HG03135 (cell line): ENCODE measurements at regions not wholly inside any gene's neighbourhood (a gene's known extent, or its start where the extent isn't known, plus 50 kb on each side); places are given as distances from the start of the nearest gene placed in this dataset.
"Not testable (repeated sequence)": the region's sequence is repeated elsewhere in the genome, so short reads cannot be mapped to it uniquely, and the experiment has no call there.

ENCODE experiments used
- ATAC-seq: cut with Tn5 transposase; IDR thresholded peaks from one replicate; pipeline ENCODE4 v1.9.1; 2021; ENCODE audit warnings: mild to moderate bottlenecking, moderate library complexity; ENCODE audit not compliant: unreplicated experiment

- ATAC-seq = peak; percentile 97
These were observed 60.8 kb upstream of the CCDC179 start for GRCh38 chr11:22920939-22921565.

- ATAC-seq = no peak
These were observed 62.4 kb upstream of the CCDC179 start for GRCh38 chr11:22922672-22923071.

GRCh38 chr11:22923561-22923960 lies 63.3 kb upstream of the CCDC179 start:
- no peak for ATAC-seq

- ATAC-seq = no peak
These were observed 66.1 kb upstream of the CCDC179 start for GRCh38 chr11:22926341-22926740.

- no peak for ATAC-seq
These were observed 67.5 kb upstream of the CCDC179 start for GRCh38 chr11:22927793-22928192.

GRCh38 chr11:22928207-22928917 lies 68.1 kb upstream of the CCDC179 start:
- no peak for ATAC-seq

- ATAC-seq = peak; percentile 99
These were observed 70.7 kb upstream of the CCDC179 start for GRCh38 chr11:22930816-22931594.

GRCh38 chr11:22938691-22939090 lies 78.4 kb upstream of the CCDC179 start:
- ATAC-seq = no peak

GRCh38 chr11:22941544-22941943 lies 81.3 kb upstream of the CCDC179 start:
- ATAC-seq = not testable (repeated sequence)

GRCh38 chr11:22957786-22958185 lies 97.5 kb upstream of the CCDC179 start:
- ATAC-seq = no peak

GRCh38 chr11:22974251-22974650 lies 114.0 kb upstream of the CCDC179 start:
- no peak for ATAC-seq

- no peak for ATAC-seq
These were observed 115.9 kb upstream of the CCDC179 start for GRCh38 chr11:22976146-22976545.

GRCh38 chr11:22982903-22983302 lies 122.6 kb upstream of the CCDC179 start:
- ATAC-seq = no peak

GRCh38 chr11:22984045-22984444 lies 123.8 kb upstream of the CCDC179 start:
- ATAC-seq = no peak

- ATAC-seq = no peak
These were observed 129.1 kb upstream of the CCDC179 start for GRCh38 chr11:22989371-22989770.

- ATAC-seq = no peak
These were observed 130.9 kb upstream of the CCDC179 start for GRCh38 chr11:22991196-22991595.

GRCh38 chr11:23006730-23007129 lies 146.5 kb upstream of the CCDC179 start:
- no peak for ATAC-seq

- ATAC-seq = no peak
These were observed 150.6 kb upstream of the CCDC179 start for GRCh38 chr11:23010790-23011335.

GRCh38 chr11:23012930-23013329 lies 152.7 kb upstream of the CCDC179 start:
- ATAC-seq = no peak

GRCh38 chr11:23013509-23013908 lies 153.2 kb upstream of the CCDC179 start:
- no peak for ATAC-seq

GRCh38 chr11:23021287-23021863 lies 161.1 kb upstream of the CCDC179 start:
- ATAC-seq = peak; percentile 67
